OCI-LY1 (cell line): ENCODE measurements at regions not wholly inside any gene's neighbourhood (a gene's known extent, or its start where the extent isn't known, plus 50 kb on each side); places are given as distances from the start of the nearest gene placed in this dataset.

ENCODE experiments used
- H2AFZ ChIP-seq: fragments of 200-600 bp; sonication (generic), shearing (Covaris generic); 2 replicates; pipeline ENCODE4 v1.6.0; 2014; ENCODE audit warnings: antibody characterized with exemption, mild to moderate bottlenecking, low read length
- H3F3A ChIP-seq: fragments of 200-600 bp; sonication (generic), shearing (Covaris generic); 2 replicates; pipeline ENCODE4 v1.6.0; 2014; ENCODE audit warnings: mild to moderate bottlenecking, antibody characterized with exemption, low read length, moderate library complexity; ENCODE audit not compliant: insufficient read depth
- H3K27ac ChIP-seq: fragments of 200-600 bp; sonication (generic); 2 replicates; pipeline ENCODE4 v1.5.1; 2014; ENCODE audit warnings: low read length, mixed run types, mild to moderate bottlenecking, low read depth; ENCODE audit not compliant: poor library complexity, severe bottlenecking
- H3K27me3 ChIP-seq: fragments of 200-600 bp; sonication (generic); 2 replicates; pipeline ENCODE4 v1.6.0; 2014; ENCODE audit warnings: antibody characterized with exemption, mild to moderate bottlenecking, low read length, moderate library complexity; ENCODE audit not compliant: insufficient read depth
- H3K36me3 ChIP-seq: fragments of 200-600 bp; sonication (generic); 2 replicates; pipeline ENCODE4 v1.6.1; 2014; ENCODE audit warnings: mild to moderate bottlenecking, antibody characterized with exemption, low read length, moderate library complexity, mixed read lengths; ENCODE audit not compliant: insufficient read depth
- H3K4me1 ChIP-seq: fragments of 200-600 bp; sonication (generic); 2 replicates; pipeline ENCODE4 v1.5.1; 2014; ENCODE audit warnings: mild to moderate bottlenecking, low read length, moderate library complexity; ENCODE audit not compliant: insufficient read depth, severe bottlenecking
- H3K4me2 ChIP-seq: fragments of 200-600 bp; sonication (generic), shearing (Covaris generic); 2 replicates; pipeline ENCODE4 v1.6.1; 2014; ENCODE audit warnings: low read length
- H3K4me3 ChIP-seq: fragments of 200-600 bp; sonication (generic); 2 replicates; pipeline ENCODE4 v1.5.1; 2014; ENCODE audit warnings: low read length, low read depth, mild to moderate bottlenecking, mixed read lengths; ENCODE audit not compliant: poor library complexity, severe bottlenecking
- H3K79me2 ChIP-seq: fragments of 200-600 bp; shearing (Covaris generic); 2 replicates; pipeline ENCODE4 v1.6.1; 2016; ENCODE audit warnings: mixed run types, low read length, mixed read lengths; ENCODE audit not compliant: insufficient read depth
- H3K9ac ChIP-seq: fragments of 200-600 bp; sonication (generic), shearing (Covaris generic); 2 replicates; pipeline ENCODE4 v1.6.1; 2014; ENCODE audit warnings: mild to moderate bottlenecking, low read length, mixed read lengths
- H3K9me2 ChIP-seq: fragments of 200-600 bp; sonication (generic), shearing (Covaris generic); 2 replicates; pipeline ENCODE4 v1.6.1; 2014; ENCODE audit warnings: low read depth, mild to moderate bottlenecking, low read length, mixed read lengths
- H3K9me3 ChIP-seq: fragments of 200-600 bp; shearing (Covaris generic); 2 replicates; pipeline ENCODE4 v1.6.1; 2014; ENCODE audit warnings: low read length, mixed read lengths
- H4K20me1 ChIP-seq: fragments of 200-600 bp; sonication (generic), shearing (Covaris generic); 2 replicates; pipeline ENCODE4 v1.6.0; 2016; ENCODE audit warnings: mild to moderate bottlenecking, low read length; ENCODE audit not compliant: insufficient read depth
- EZH2 ChIP-seq: fragments of 200-600 bp; sonication (generic), shearing (Covaris generic); IDR thresholded peaks from 2 replicates; pipeline ENCODE4 v1.8.0; 2017; ENCODE audit warnings: borderline replicate concordance, mixed run types, mild to moderate bottlenecking, antibody characterized with exemption, low read length, moderate library complexity, mixed read lengths
- TF ChIP-seq, protein P1 (sequence below): fragments of 200-600 bp; sonication (generic), shearing (Covaris generic); IDR thresholded peaks from 2 replicates; pipeline ENCODE4 v1.5.1; 2017; ENCODE audit warnings: mild to moderate bottlenecking, antibody characterized with exemption, low read length, moderate library complexity, mixed read lengths

DNA sequence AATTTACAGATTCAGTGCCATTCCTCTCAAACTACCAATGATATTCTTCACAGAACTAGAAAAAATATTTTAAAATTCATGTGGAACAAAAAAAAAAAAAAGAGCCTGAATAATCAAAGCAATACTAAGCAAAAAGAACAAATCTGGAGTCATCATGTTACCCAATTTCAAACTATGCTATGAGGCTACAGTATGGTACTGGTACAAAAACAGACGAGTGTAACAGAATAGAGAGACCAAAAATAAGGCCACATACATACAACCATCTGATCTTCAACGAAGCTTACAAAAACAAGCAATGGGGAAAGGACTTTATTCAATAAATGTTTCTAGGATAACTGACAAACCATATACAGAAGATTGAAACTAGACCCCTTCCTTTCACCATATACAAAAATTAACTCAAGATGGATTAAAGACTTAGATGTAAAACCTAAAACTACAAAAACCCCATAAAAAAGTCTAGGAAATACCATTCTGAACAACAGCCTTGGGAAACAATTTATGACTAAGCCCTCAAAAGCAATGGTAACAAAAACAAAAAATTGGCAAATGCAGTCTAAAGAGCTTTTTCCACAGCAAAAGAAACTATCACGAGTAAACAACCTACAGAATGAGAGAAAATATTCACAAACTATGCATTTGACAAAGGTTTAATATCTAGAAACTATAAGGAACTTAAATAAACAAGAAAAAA, 207.7 kb downstream of the PTN start:
- Histone ChIP-seq H3K4me1 (no peaks in the 10 kb centered on the region), H3K9me2 (no peaks in the 10 kb centered on the region), H3K9me3 (no peaks in the 10 kb centered on the region), H3F3A (no peaks in the 10 kb centered on the region), H3K27me3 (no peaks in the 10 kb centered on the region), H3K79me2 (no peaks in the 10 kb centered on the region), H3K27ac (no peak overlapping the region), H4K20me1 (no peaks in the 10 kb centered on the region), H2AFZ (no peak overlapping the region), H3K4me3 (no peak overlapping the region), H3K9ac (no peak overlapping the region), H3K36me3 (no peaks in the 10 kb centered on the region), H3K4me2 (no peak overlapping the region)
- TF ChIP-seq, protein P1, sequence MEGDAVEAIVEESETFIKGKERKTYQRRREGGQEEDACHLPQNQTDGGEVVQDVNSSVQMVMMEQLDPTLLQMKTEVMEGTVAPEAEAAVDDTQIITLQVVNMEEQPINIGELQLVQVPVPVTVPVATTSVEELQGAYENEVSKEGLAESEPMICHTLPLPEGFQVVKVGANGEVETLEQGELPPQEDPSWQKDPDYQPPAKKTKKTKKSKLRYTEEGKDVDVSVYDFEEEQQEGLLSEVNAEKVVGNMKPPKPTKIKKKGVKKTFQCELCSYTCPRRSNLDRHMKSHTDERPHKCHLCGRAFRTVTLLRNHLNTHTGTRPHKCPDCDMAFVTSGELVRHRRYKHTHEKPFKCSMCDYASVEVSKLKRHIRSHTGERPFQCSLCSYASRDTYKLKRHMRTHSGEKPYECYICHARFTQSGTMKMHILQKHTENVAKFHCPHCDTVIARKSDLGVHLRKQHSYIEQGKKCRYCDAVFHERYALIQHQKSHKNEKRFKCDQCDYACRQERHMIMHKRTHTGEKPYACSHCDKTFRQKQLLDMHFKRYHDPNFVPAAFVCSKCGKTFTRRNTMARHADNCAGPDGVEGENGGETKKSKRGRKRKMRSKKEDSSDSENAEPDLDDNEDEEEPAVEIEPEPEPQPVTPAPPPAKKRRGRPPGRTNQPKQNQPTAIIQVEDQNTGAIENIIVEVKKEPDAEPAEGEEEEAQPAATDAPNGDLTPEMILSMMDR: no peak

DNA sequence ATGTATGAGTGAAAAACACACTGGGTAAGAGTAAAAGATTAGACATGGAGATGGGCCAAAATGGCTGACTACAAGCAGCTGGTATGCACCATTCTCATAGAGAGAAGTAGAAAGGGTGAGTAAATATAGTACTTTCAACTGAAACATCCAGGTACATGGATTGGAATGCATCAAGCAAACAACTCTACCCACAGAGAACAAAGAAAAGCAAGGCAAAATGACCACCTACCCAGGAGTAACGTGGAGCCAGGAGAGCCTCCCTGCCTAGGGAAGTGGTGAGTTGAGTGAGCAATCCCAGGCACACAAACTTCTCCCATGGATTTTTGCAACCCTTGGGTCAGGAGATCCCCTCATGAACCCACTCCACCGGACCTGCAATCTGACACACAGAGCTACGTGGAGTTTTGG, 212.8 kb downstream of the PTN start:
- no peaks in the 10 kb centered on the region for H3K27me3 ChIP-seq
- no peak for TF ChIP-seq EZH2
- TF ChIP-seq, protein P1: no peak
- H4K20me1 ChIP-seq: no peaks in the 10 kb centered on the region
- H3K9me3 ChIP-seq: no peaks in the 10 kb centered on the region
- H3K27ac ChIP-seq: no peak overlapping the region
- no peak overlapping the region for H3K9ac ChIP-seq
- H2AFZ ChIP-seq: no peak overlapping the region
- no peaks in the 10 kb centered on the region for H3F3A ChIP-seq
- H3K4me1 ChIP-seq: no peaks in the 10 kb centered on the region
- H3K79me2 ChIP-seq: no peaks in the 10 kb centered on the region
- no peak overlapping the region for H3K4me3 ChIP-seq
- H3K9me2 ChIP-seq: no peaks in the 10 kb centered on the region
- H3K36me3 ChIP-seq: no peaks in the 10 kb centered on the region
- H3K4me2 ChIP-seq: no peak overlapping the region

DNA sequence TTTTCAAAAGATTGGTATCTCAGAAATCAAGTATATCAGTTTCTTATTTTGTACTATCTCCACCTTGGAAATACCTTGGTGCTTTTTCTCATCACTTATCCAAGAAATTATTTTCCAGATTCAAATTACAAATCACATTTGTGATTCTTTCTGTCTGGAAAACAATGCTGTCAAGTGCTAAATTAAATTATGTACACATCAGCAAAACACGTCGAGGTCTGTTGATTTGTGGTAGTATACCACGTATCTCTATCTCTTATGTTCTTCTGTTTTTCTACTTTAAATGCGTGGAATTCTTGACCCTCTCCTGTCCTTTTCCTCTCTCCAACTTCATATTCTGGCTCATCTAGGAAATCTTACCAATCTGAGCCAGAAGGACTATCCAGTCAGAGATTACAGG, 214.5 kb downstream of the PTN start:
- Histone ChIP-seq H3K27me3 (no peaks in the 10 kb centered on the region), H3K79me2 (no peaks in the 10 kb centered on the region), H3K4me2 (no peak overlapping the region), H3K9me2 (no peaks in the 10 kb centered on the region), H3K9ac (no peak overlapping the region), H3K9me3 (no peaks in the 10 kb centered on the region), H3K4me3 (no peak overlapping the region), H3K4me1 (no peaks in the 10 kb centered on the region), H3K27ac (no peak overlapping the region), H3F3A (no peaks in the 10 kb centered on the region), H2AFZ (no peak overlapping the region), H4K20me1 (no peaks in the 10 kb centered on the region), H3K36me3 (no peaks in the 10 kb centered on the region)
- no peak for TF ChIP-seq EZH2
- TF ChIP-seq, protein P1: no peak
